Activated CD4-positive, CD25-positive, alpha-beta regulatory T cell (primary cell): ENCODE measurements at regions not wholly inside any gene's neighbourhood (a gene's known extent, or its start where the extent isn't known, plus 50 kb on each side); places are given as distances from the start of the nearest gene placed in this dataset.

Experiments used
- DNase-seq, 4 experiments: peaks; one replicate each; lab custom pipeline; 2025; lab: John Stamatoyannopoulos, UW

- no peak for DNase-seq
These were observed 496.0 kb upstream of the CLINT1 start for GRCh38 chr5:158354958-158355357.

- DNase-seq: no peak
These were observed 492.7 kb upstream of the CLINT1 start for GRCh38 chr5:158351485-158352125.

- DNase-seq: no peak
These were observed 491.0 kb upstream of the CLINT1 start for GRCh38 chr5:158349987-158350386.

GRCh38 chr5:158344376-158344775 is 485.4 kb upstream of the CLINT1 start:
- no peak for DNase-seq

GRCh38 chr5:158340608-158341007 is 481.7 kb upstream of the CLINT1 start:
- DNase-seq: no peak

- DNase-seq: no peak
These were observed 467.3 kb upstream of the CLINT1 start for GRCh38 chr5:158326256-158326655.

DNA sequence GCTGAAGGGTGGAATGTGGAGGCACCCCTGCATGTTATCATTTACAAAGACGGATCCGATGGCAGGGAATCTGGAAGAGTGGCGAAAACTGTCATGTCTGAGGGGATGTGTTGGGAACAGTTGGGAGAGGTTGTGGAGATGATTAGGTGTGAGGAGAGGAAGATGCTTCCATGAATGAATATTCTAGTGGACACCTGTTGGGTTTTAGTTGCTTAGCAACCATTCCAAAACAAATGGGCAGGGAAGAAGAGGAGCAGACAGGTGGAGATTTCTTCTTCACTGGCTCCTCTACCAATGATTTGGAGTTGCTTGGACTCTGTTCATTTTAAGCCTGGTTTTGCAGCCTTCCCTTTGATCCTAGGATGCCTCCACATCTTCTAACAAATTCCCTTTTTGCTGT is 465.3 kb upstream of the CLINT1 start:
- no peak for DNase-seq

DNA sequence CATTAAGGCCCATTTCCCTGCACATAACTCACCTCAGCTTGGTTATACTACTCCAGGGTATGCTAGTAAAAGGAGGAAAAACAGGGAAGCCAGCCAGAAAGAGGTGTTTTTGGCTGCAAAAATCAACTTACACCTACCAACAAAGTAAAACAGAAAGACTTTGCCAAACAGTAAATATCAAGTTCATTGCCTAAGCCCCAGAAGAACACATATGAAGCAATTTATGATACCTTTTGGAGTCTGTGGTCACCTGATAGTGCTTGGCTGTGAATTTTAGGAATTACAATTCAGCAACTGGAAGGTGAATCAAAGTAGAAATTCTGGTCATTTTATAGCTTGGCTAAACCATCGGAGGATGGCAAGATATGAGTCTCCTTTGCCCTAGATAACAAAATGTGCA is 463.7 kb upstream of the CLINT1 start:
- no peak for DNase-seq

- no peak for DNase-seq
These were observed 462.0 kb upstream of the CLINT1 start for GRCh38 chr5:158320934-158321333.

DNA sequence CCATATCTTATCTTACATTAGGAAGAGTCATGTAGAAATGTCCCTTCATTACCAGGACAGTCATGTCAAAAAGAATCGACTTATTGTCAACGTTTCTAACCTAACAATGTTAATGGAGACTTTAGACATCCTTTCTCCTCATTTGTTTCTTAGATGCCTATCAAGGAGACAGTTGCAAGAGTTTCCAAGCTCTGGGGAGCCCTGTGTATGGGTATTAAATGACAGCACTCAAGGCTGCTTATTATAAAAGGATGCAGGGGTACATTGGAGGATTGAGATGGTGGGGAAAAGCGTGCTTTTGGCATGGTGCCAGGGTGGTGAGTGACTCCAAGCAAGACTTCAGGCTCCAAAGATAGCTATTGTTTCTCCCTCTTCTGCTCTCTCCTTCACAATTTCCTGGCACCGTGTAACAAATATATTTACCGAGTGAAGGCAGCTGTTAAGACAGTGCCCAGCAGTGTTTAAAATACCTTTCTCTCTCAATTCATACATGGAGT is 461.3 kb upstream of the CLINT1 start:
- no peak for DNase-seq

DNA sequence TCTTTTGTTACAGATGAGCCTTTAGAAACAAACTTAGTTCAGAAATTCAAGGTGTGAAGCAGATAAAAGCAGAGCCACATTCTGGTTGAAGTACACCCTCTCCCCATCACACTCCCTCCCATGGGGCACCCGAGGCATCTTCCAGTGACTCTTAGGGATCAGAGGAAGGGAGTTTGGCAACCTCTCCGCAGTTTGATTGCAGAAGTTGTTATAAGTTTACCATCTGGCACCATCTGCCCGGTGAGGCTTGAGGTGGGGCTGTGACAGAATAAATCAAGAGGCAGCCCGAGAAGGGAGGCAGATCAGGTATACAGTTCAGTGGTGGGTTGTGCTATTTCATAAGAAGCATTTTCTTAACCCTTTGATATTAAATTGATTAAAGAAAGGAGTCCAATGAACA is 458.6 kb upstream of the CLINT1 start:
- DNase-seq: no peak

DNA sequence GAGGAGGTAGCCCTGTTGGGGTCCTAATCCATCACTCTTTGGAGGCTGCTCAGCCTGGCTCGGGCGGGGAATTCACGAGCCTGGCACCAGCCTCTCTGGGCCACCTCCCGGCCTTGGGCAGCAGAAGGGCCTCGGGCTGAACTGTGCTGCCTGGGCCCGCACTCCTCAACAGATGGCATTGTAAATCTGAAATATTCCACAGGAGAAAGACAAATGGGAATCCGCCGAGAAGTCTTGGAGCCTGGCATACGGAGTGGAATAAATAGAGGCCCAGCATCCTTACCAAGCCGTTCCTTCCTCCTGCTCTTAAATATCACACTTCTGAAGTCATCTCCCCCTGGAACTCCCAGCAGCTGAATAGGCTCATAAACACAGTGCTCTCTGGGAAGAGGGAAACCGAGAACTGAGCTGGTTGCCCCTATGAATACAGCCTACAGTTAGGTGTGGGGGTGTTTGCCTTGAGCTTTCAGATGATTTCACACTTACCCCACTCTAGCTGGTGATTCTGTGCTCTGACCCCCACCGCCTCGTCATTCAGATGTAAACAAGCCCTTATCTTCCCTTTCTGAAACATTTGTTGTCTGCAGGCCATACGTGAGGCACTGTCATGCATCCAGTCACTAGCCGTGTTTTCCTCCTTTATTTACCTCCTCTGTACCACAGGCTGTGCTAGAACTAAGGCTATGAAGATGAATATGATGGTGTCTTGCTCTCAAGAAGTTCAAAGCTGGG is 455.0 kb upstream of the CLINT1 start:
- DNase-seq: no peak

DNA sequence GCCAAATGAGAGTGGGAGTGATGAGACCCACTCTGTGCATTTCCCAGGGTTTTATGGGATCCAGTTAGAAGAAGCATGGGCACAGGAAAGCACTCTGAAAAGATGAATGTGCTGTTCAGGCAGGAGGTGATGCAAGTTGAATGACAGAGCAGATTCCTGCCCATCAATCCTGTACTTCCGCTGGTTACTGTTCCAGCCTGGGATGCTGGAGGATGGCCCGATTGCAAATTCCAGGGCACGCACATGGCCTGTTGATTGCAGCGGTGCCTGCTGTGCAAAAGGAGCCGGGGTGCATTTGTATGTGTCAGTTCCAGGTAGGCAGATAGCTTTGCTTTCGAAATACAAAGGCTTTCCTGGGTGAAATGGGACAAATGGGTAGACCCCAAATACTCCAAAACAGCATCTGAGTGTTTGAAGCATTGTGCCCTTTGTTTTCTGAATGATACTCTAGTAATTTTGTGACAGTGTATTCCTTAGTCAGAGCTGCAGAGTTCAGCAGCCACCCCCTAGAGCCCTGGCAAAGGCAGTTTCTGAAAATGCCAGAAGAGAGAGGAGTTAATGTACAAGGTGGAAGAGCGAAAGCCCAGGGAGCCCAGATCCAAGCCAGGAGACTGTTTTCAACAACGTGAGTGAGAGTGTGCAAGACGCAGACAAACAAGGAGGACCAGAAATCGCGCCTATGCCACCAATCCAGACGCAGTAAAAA is 454.2 kb upstream of the CLINT1 start:
- no peak for DNase-seq

DNA sequence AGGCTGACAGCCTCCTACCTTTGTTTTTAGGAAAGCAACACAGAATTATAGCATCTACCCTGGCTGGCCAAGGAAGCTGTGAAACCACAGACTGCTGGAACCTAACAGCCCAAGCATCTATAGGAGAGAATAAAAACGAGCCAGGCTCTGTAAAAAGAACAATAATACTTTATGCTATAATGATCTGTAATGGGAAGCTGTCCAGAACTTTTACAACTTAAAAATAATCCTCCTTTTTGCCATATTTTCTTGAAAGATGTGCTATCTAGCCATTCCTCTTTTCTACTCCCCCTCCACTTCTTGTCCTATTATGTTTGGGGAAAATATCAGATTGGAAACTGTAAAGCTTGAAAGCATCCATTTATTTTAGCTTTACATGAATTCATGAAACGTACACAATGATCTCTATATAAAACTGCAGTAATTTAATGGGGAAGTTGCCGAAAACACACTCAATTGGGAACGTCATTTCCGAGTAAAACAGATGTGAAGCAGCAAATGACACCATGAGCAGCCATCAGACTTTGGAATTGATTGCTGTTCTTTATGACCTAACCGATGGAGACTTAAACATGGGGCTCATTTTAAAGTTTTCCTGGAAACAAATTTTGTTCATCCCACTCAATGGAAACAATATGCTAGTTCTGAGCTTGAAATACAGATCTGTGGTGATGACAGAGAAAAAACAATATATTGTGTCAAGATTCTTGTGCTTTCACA is 450.3 kb upstream of the CLINT1 start:
- no peak for DNase-seq

- DNase-seq: no peak
These were observed 449.6 kb upstream of the CLINT1 start for GRCh38 chr5:158308429-158309025.

- DNase-seq: no peak
These were observed 446.9 kb upstream of the CLINT1 start for GRCh38 chr5:158305861-158306260.

- DNase-seq: no peak
These were observed 445.7 kb upstream of the CLINT1 start for GRCh38 chr5:158304607-158305006.

DNA sequence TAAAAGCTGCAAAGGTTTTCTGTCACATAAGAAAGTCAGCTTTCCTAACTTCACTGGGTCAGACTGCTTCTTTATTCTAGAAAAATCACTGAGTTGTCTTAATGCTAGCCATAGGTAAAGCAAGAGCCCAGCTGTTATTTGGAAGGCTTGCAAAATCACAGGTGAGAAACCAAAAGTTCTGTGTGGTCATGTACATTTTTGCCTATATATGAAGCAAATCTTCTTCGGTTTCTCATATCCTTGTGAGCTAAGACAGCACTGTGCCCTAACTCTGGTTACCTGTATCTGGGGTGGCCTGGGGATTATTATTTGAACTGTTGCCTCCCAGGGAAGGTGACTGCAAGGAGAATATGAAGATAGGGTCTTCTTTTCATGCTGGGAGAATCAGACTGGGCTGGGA is 444.9 kb upstream of the CLINT1 start:
- DNase-seq: no peak

DNA sequence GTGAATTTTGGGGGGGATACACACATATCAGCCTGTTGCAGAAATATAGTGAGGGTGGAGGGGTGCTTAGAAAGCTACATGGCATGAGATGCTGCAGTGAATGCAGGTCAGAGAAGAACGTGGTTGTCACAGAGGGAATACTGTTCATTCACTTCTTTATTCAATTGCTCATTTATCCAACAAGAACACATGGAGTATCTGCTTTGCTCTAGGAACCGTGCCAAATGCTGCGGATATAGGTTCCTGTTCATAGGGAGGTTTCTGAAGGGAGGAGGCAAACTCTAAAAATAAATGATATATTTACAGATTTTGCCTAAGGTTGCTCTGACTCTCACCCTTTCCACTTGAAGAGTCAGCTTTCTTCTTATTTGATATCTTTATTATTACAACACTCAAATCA is 444.3 kb upstream of the CLINT1 start:
- no peak for DNase-seq

GRCh38 chr5:158302029-158302428 is 443.1 kb upstream of the CLINT1 start:
- no peak for DNase-seq

DNA sequence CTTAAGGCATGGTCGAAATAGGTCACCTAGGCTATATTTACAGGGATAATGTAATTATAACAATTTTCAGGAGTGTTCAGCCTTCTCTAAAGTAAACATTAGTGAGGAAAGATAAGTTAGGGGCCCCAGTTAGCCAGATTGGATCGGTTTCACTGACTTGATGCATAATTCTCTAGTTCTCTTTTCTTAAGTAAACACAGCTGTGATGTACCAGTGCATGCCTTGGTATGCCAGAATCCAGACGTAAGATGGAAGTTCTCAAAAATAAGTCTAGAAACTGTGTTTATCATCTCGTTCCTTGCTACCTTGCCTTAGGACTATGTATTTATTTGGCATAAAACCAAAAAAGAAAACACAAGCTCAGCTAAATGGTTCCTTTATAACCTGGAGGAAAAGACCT is 442.2 kb upstream of the CLINT1 start:
- no peak for DNase-seq

DNA sequence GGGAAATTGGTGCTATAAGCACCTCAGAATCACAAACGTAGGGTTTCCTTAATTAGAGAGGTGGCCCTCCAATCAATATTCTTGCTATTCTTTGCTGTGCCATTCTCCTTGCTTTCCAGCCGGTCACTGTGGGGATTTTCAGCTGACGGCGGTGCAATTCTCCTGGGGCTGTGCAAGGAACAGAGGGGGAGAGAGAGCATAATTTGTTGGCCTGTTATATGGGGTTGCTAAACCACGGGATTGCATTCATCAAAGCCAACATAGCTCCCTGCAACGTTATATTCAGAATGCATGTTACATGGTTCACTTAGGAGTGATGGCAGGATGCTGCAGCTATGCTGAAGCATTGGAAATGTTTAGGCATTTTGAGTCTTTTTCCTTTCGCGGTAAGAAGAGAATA is 441.3 kb upstream of the CLINT1 start:
- DNase-seq: no peak
